ENCODE measurements at regions not wholly inside any gene's neighbourhood (a gene's known extent, or its start where the extent isn't known, plus 50 kb on each side); places are given as distances from the start of the nearest gene placed in this dataset.
A peak's percentile ranks its signal among the peaks of the same experiment; 100 is the strongest.

- no peak for TF ChIP-seq GATA2 (IDR thresholded peaks at IDR 0.05; ENCODE audit: low read depth, low read length)
- TF ChIP-seq GATA3 (IDR thresholded peaks at IDR 0.05; ENCODE audit: low read depth, low read length): no peak
Measured at GRCh38 chr12:126537961-126538530, 1472.8 kb downstream of the AACS start.

DNA sequence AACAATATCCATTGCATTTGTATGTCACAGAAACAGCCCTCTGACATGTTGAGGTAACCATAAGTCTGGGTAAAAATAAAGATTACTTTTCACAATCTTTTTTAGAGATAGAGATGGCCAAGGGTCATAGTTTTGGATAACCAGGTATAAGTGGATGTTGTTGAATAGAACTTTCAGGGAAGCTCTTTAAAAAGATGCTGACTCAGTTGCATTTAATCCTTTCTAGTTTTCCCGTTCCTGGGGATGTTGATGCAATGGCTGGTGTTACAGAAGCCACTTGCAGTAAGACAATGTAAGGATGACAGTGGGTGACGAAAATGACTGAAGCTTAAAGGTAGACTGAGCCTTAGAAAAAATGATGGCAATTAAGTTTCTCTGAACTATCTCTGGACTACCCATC, 1473.7 kb downstream of the AACS start:
- TF ChIP-seq GATA2 (IDR thresholded peaks at IDR 0.05; ENCODE audit: low read depth, low read length) (no peak), GATA3 (IDR thresholded peaks at IDR 0.05; ENCODE audit: low read depth, low read length) (no peak)

- no peak for TF ChIP-seq GATA2 (IDR thresholded peaks at IDR 0.05; ENCODE audit: low read depth, low read length)
- no peak for TF ChIP-seq GATA3 (IDR thresholded peaks at IDR 0.05; ENCODE audit: low read depth, low read length)
Measured at GRCh38 chr12:126545411-126545810, 1480.2 kb downstream of the AACS start.

DNA sequence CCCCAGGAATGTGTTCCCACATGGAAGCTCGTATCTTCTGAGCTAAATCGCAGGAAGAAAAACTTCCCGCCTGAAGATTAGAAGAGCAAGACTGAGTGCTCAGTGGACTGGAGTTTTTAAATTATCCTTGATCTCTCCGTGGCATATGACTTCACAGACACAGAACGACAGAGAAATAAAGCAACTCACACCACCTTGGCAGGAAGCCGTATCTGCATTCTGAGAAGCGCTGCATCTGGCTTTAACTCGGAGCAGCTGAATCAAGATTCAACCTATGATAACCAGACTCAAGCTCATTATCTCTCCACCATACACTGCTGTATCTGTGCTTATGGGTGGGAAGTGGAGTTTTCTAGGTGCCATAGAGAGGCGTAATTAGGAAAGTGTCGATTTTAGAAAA, 1482.7 kb downstream of the AACS start:
- TF ChIP-seq GATA3 (IDR thresholded peaks at IDR 0.05; ENCODE audit: low read depth, low read length) (peak; percentile 79), GATA2 (IDR thresholded peaks at IDR 0.05; ENCODE audit: low read depth, low read length) (peak; percentile 93)

DNA sequence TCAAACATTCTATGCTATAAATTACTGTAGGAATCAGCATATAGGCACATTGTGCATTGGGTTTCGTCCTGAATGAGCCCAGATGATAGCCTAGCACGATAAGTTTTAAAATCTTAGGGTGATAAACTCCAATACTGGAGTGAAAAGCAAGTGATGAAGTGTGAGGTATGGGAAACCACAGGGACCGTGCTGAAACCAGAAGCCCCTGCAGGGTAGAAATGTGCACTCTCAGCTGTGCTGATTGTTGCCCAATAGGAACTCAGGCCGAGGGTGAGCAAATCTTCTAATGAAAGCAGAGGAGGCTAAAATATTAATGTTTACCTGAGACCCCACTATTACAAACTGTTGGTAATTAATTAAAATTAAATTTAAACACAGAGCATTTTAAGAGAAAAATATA, 1486.6 kb downstream of the AACS start:
- TF ChIP-seq GATA3 (IDR thresholded peaks at IDR 0.05; ENCODE audit: low read depth, low read length): no peak
- TF ChIP-seq GATA2 (IDR thresholded peaks at IDR 0.05; ENCODE audit: low read depth, low read length): no peak

- no peak for TF ChIP-seq GATA2 (IDR thresholded peaks at IDR 0.05; ENCODE audit: low read depth, low read length)
- TF ChIP-seq GATA3 (IDR thresholded peaks at IDR 0.05; ENCODE audit: low read depth, low read length): no peak
Measured at GRCh38 chr12:126554625-126555024, 1489.4 kb downstream of the AACS start.

- TF ChIP-seq GATA2 (IDR thresholded peaks at IDR 0.05; ENCODE audit: low read depth, low read length) (no peak), GATA3 (IDR thresholded peaks at IDR 0.05; ENCODE audit: low read depth, low read length) (no peak)
Measured at GRCh38 chr12:126557659-126558058, 1492.4 kb downstream of the AACS start.

DNA sequence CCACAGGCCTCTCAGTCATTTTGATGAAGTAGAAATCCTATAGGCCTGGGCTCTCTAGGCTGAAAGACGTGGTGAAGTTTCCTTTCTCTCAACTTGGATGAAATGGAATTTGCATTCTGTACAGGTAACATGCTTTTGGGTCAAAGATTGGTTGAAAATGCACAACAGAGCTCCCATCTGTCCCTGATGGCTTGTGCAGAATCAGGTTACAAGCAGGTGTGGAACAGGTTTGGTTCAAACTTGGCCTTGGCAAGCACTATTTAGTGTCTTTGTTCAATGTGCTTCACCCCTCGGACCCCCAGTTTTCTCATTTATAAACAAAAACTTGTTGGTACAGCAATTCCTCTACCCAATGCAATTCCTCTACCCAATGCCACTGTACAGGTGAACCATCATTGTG, 1493.0 kb downstream of the AACS start:
- TF ChIP-seq GATA3 (IDR thresholded peaks at IDR 0.05; ENCODE audit: low read depth, low read length) (no peak), GATA2 (IDR thresholded peaks at IDR 0.05; ENCODE audit: low read depth, low read length) (no peak)

GRCh38 chr12:126558810-126559209, 1493.6 kb downstream of the AACS start:
- TF ChIP-seq GATA2 (IDR thresholded peaks at IDR 0.05; ENCODE audit: low read depth, low read length): no peak

DNA sequence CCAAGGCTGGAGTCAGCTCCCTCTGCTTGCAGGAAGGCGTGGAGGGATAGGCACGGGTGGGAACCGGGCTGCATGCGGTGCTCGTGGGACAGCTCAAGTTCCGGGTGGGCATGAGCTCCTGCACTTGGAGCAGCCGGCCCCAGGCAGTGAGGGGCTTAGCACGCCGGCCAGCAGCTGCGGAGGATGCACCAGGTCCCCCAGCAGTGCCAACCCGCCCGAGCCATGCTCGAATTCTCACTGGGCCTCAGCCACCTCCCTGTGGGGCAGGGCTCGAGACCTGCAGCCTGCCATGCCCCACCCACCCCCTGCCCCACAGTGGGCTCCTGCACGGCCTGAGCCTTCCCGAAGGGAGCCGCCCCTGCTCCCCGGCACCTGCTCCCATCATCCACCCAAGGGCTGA, 1501.8 kb downstream of the AACS start:
- TF ChIP-seq GATA3 (IDR thresholded peaks at IDR 0.05; ENCODE audit: low read depth, low read length): no peak
- no peak for TF ChIP-seq GATA2 (IDR thresholded peaks at IDR 0.05; ENCODE audit: low read depth, low read length)

DNA sequence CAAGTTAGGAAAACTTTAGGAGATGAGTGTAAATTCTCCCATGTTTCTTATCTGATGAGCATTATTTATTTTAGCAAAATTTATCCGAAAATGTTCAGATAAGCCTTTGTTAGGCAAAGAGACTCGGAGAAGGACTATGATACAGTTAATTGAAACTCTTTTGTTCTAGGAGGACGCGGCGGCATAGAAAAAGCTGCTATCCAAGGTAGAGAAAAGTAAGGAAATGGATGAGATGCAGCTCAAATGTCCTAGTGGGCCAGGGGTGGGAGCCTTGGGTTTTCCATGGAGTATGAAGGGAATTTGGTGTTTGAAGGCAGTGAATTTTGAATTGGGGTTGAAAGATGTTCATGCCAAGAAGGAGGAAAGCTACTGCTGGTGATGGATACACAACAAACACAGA, 1504.5 kb downstream of the AACS start:
- no peak for TF ChIP-seq GATA2 (IDR thresholded peaks at IDR 0.05; ENCODE audit: low read depth, low read length)
- no peak for TF ChIP-seq GATA3 (IDR thresholded peaks at IDR 0.05; ENCODE audit: low read depth, low read length)

- TF ChIP-seq GATA2 (IDR thresholded peaks at IDR 0.05; ENCODE audit: low read depth, low read length): no peak
- TF ChIP-seq GATA3 (IDR thresholded peaks at IDR 0.05; ENCODE audit: low read depth, low read length): no peak
Measured at GRCh38 chr12:126570566-126570965, 1505.3 kb downstream of the AACS start.

GRCh38 chr12:126572170-126572569, 1506.9 kb downstream of the AACS start:
- TF ChIP-seq GATA3 (IDR thresholded peaks at IDR 0.05; ENCODE audit: low read depth, low read length): no peak

DNA sequence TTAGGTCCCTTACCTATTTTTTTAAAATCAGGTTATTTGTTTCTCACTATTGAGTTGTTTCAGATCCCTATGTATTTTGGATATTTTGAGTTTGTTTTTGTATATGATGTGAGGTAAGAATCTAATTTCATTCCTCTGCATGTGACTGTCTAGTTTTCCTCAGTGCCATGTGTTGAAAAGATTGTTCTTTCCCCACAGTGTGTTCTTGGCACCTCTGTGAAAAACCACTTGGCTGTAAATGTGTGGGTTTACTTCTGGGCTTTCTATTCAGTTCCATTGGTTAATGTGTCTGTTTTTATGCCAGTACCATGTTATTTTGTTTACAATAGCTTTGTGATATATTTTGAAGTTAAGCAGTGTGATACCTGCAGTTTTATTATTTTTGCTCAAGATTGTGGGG, 1516.4 kb downstream of the AACS start:
- TF ChIP-seq GATA3 (IDR thresholded peaks at IDR 0.05; ENCODE audit: low read depth, low read length): no peak
- no peak for TF ChIP-seq GATA2 (IDR thresholded peaks at IDR 0.05; ENCODE audit: low read depth, low read length)

GRCh38 chr12:126582231-126582630, 1517.0 kb downstream of the AACS start:
- TF ChIP-seq GATA3 (IDR thresholded peaks at IDR 0.05; ENCODE audit: low read depth, low read length): no peak
- no peak for TF ChIP-seq GATA2 (IDR thresholded peaks at IDR 0.05; ENCODE audit: low read depth, low read length)

- no peak for TF ChIP-seq GATA3 (IDR thresholded peaks at IDR 0.05; ENCODE audit: low read depth, low read length)
- no peak for TF ChIP-seq GATA2 (IDR thresholded peaks at IDR 0.05; ENCODE audit: low read depth, low read length)
Measured at GRCh38 chr12:126588586-126589249, 1523.5 kb downstream of the AACS start.

Data from SH-SY5Y (cell line).